ENCODE measurements at regions not wholly inside any gene's neighbourhood (a gene's known extent, or its start where the extent isn't known, plus 50 kb on each side); places are given as distances from the start of the nearest gene placed in this dataset.
"Not testable (repeated sequence)": the region's sequence is repeated elsewhere in the genome, so short reads cannot be mapped to it uniquely, and the experiment has no call there.

DNA sequence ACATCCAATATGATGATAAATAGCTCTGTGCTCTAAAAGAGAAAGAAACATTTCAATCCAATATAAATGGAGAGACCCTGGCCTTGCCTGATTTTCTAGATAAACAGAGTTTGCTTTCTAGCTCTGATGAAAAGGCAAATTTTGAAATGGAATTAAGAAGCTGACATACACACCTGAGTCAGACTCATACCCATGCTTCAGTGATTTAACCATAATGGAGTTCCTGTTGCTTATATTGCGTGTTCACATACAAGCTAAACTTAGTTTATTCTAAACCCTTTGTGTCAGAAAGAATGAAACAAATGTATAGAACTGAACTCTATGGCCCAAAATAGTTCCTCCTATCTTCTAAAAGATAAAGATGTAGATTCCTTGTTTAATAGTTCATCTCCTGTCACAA, 760.8 kb upstream of the ARPP21 start:
- no peak for DNase-seq (ENCODE audit: low spot score)

- no peak for DNase-seq (ENCODE audit: low spot score)
Measured at GRCh38 chr3:34881026-34881425, 758.3 kb upstream of the ARPP21 start.

DNA sequence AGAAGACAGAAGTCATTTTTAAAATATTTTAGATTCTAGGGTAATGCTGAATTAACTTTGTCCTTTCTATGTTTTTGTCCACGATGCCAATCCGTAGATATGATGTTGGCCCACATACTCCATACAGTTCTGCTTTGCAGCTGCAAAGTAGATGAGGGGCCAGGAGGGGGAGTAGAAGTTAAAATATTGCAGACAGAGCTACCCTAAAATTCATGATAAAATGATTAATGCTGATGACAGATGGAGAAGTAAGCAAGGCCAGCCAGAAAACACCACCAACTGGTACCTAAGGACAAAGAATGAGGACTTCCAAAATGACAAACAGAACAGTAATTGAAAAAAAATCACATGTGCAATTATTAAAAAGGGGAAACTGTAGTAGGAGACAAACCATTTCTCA, 756.6 kb upstream of the ARPP21 start:
- DNase-seq (ENCODE audit: low spot score) = no peak

DNA sequence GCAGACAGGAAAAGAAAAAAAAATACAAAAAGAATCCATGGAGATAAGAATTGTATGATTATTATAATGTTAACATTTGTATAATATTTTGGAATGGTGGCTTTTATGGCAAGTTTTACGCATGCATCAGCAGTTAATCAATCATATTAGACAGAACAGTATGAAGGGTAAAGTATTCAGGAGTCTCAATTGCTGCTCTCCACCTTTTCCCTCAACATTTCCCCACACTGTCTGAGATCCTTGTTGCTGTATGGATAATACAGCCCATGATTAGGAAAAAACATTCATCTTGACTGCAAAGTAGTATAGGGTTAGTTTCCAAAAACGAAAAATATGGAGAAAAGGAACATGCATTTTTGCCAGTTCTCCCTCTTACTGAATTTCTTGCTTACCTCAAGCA, 755.3 kb upstream of the ARPP21 start:
- DNase-seq (ENCODE audit: low spot score) = no peak

DNA sequence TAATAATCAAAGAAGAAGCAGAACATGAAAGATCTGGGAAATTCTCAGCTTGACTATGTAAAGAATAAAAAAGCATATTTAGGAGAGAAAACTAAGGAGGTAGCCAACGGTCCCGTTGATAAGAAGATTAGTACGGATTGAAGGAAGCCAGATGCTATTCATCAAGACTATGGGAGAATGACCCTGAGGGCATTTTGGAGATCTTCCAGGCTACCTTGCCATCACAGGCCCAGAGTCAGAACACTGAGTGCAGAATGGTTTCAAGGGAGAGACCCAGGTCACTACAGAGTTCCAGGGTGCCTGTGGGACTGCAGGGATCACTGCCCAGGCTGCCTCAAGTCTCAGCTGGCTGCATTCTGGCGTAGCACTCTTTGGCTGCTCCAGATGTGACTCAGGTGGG, 752.9 kb upstream of the ARPP21 start:
- DNase-seq (ENCODE audit: low spot score) = no peak

- no peak for DNase-seq (ENCODE audit: low spot score)
Measured at GRCh38 chr3:34889641-34890040, 749.7 kb upstream of the ARPP21 start.

DNA sequence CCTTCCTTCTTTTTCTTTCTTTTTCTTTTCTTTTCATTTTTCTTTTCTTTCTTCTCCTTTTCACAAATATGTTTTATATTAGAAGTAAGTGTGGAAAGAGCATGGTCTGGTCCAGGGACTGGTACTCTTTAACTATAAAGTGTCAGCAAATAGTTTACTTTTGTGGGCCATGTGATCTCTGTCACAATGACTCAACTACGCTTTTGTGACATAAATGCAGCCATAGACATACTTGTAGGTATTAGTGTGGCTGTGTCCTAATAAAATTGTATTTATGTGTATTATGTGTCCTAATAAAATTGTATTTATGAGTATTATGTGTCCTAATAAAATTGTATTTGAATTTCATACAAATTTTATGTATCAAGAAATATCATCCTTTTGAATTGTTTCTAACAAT, 749.1 kb upstream of the ARPP21 start:
- DNase-seq (ENCODE audit: low spot score) = no peak

- DNase-seq (ENCODE audit: low spot score) = no peak
Measured at GRCh38 chr3:34891941-34892340, 747.4 kb upstream of the ARPP21 start.

- no peak for DNase-seq (ENCODE audit: low spot score)
Measured at GRCh38 chr3:34895841-34896240, 743.5 kb upstream of the ARPP21 start.

- DNase-seq (ENCODE audit: low spot score) = not testable (repeated sequence)
Measured at GRCh38 chr3:34909679-34910078, 729.6 kb upstream of the ARPP21 start.

- no peak for DNase-seq (ENCODE audit: low spot score)
Measured at GRCh38 chr3:34919025-34919424, 720.3 kb upstream of the ARPP21 start.

GRCh38 chr3:34920806-34921205, 718.5 kb upstream of the ARPP21 start:
- no peak for DNase-seq (ENCODE audit: low spot score)

DNA sequence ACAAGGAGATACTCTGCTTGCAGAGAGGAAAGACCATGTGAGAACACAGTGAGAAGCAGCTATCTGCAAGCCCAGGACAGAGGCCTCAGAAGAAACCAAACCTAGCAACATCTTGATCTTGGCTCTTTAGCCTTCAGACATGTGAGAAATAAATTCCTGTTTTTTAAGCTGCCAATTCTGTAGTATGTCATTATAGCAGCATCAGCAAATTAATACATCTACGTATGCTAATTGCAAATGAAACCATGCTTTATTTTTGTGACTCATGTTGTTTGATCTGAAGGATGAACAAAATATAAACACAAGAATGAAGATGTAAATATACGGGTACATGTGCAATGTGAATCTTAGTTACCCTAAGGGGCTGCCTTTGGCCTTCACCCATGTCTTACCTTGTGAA, 714.4 kb upstream of the ARPP21 start:
- DNase-seq (ENCODE audit: low spot score) = no peak

DNA sequence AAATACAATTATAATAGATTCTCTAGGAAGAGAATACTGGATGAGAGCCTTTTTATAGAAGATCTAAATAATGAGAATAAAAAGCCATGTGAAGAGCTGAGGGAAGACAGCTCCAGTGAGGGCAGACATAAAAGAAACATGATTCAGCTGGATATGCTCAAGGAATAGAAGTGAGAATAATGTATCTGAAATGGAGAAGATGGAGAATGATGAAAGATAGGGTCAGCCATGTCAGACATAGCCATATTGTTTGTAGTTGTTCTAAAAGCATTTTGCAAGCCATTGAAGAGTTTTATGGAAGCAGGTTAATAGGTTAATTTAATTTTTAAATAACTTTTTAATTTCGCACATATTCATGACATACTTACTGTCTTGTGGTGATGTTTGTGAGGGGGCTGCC, 713.5 kb upstream of the ARPP21 start:
- DNase-seq (ENCODE audit: low spot score) = no peak

DNA sequence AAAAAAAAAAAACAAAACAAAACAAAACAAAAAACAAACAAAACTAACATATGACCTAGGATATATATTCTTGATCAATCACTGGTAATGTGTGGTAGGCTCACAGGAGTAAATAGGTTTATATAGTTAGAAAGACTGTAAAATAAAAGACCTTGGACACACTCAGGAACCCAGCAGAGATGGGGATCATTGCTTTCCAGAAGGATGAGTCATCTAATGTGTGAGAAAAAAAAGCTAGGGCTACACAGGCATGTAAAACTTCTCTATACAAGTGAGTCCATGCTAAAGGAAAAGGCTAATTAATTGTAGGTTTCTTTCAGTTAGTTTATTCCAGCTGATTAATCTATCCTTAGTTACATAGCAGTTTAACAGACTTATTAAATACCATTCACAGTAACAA, 710.3 kb upstream of the ARPP21 start:
- DNase-seq (ENCODE audit: low spot score) = no peak

- no peak for DNase-seq (ENCODE audit: low spot score)
Measured at GRCh38 chr3:34934660-34935059, 704.7 kb upstream of the ARPP21 start.

DNA sequence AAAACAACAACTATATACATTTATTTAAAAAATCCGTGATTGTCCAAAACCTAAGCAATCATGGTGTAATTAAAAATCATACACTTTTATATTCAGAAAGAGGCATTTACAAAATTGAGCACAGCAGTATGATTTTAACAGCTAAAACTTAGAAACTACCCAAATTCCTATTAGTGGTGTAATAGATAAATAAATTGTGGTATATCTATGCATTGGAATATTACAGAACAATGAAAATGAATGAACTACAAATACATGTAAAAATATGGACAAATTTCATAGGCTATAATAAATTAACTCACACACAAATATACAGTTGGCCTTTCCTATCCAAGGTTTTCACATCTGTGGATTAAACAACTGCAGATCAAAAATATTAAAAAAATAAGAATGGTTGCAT, 700.5 kb upstream of the ARPP21 start:
- no peak for DNase-seq (ENCODE audit: low spot score)

DNA sequence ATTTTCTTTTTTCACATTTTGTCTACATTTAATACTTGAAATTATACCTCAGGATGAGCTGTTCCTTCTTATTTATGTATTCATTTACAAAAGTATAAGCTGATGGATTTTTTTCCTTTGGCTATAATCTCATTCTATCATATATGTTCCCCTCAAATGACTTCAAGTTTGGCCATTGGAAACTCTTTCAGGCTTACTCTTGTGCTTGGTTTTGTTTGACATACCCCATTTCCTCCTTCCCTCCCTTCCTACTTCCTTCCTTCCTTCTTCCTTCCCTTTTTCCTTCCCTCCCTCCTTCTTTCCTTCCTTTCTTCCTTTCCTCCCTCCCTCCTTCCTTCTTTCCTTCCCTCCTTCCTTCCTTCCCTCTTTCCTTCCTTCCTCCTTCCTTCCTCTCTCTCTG, 697.1 kb upstream of the ARPP21 start:
- DNase-seq (ENCODE audit: low spot score) = no peak

DNA sequence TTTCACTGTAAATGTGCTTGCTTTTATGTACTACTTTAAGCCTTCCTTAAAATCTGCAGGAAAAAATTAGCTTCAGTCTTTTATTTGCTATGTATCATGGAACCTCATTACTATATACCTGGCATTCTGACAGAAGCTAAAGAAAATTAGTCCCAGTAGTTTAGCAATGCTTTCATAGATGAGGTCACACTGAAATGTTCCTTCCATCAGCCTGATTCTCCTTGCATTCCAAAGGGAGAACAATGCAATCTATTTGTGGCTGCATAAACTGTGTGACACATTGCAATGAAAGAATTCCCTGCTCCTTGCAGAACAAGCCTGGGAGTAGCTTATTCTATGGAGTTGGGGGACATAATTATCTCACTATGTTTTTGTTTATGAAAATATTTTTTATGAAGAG, 691.5 kb upstream of the ARPP21 start:
- DNase-seq (ENCODE audit: low spot score) = no peak

DNA sequence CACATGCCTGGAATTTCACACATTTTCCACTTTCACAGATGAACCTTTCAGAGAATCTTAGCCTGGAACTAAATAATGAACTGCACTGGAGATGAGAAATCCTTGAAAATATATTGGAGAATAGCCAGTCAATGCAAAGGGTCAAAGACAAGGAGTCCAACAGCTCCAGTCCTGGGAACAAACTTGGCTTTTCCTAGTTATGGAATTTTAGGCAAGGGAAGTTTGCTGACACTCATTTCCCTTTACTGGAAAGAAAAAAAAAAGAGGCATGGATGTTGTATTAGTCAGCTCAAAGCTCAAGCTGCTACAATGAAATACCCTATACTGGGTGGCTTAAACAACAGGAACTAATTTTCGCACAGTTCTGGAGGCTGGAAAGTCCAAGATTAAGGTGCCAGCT, 690.8 kb upstream of the ARPP21 start:
- DNase-seq (ENCODE audit: low spot score) = no peak

GRCh38 chr3:34955680-34956079, 683.6 kb upstream of the ARPP21 start:
- no peak for DNase-seq (ENCODE audit: low spot score)

- no peak for DNase-seq (ENCODE audit: low spot score)
Measured at GRCh38 chr3:34956511-34956910, 682.8 kb upstream of the ARPP21 start.

DNA sequence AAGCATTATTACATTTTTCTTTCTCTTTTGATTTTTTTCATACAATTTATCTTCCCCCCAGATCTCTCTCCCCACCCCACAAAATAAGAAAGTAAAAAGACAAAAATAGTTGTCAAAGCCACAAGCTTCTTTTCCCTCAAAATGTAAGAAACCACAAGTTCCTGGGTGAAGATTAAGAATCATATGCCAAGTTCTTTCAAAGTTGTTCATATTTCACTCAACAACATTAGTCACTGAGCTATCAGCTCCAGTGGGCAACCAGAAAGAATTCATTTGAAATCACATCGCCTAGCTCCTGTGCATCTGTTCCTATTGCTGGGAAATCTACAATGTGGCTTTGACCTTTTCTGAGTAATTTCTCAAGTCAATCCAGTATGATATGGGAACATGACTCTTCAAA, 681.6 kb upstream of the ARPP21 start:
- DNase-seq (ENCODE audit: low spot score) = no peak

DNA sequence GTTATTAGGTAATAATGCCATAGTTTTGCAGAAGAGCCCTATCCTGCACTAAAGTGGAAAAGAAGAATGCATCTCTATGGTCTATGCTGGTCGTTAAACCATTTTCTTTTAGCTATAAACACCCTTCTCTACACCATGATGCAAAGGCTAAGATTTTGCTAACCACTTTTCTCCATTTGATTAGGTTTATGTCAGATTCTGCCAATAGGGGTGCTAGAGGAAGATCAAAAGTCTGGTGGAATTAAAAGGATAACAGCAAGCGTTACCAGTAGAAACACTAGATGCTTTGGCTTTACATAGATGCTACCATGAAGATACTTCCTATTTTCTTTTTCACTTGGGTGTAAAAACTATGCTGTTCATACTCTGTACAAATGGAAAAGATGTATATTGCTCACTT, 669.8 kb upstream of the ARPP21 start:
- no peak for DNase-seq (ENCODE audit: low spot score)

DNA sequence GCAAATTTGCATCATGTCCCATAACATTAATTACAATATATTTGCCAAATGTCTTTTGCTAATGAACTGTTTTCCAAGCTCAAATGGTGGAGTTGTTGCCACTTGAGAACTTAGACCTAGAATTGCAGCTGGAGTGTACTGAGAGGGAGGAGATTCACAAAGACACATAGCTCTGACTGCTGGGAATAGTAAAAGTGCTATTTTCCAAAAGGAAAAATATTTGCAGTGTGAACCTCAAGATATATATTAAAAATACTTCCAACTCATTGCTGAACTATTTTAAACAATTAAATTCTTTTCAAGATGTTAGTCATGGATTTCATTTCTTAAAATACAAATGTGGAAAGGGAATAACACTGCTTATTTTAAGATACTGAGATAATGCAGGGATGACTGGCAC, 666.8 kb upstream of the ARPP21 start:
- DNase-seq (ENCODE audit: low spot score) = no peak
